ENCODE measurements at regions not wholly inside any gene's neighbourhood (a gene's known extent, or its start where the extent isn't known, plus 50 kb on each side); places are given as distances from the start of the nearest gene placed in this dataset.

GRCh38 chr11:116485425-116485824 lies 287.4 kb downstream of the BUD13 start:
- in situ Hi-C loops (cut with MboI; ENCODE audit: low sequenced_read_pairs) = no loop called here

GRCh38 chr11:116482716-116483115 lies 290.1 kb downstream of the BUD13 start:
- in situ Hi-C loops (cut with MboI; ENCODE audit: low sequenced_read_pairs) = no loop called here

GRCh38 chr11:116481126-116481675 lies 291.6 kb downstream of the BUD13 start:
- in situ Hi-C loops (cut with MboI; ENCODE audit: low sequenced_read_pairs) = no loop called here

GRCh38 chr11:116478669-116479668 lies 293.8 kb downstream of the BUD13 start:
- in situ Hi-C loops (cut with MboI; ENCODE audit: low sequenced_read_pairs) = no loop called here

- in situ Hi-C loops (cut with MboI; ENCODE audit: low sequenced_read_pairs) = no loop called here
These were observed 294.6 kb downstream of the BUD13 start for GRCh38 chr11:116478205-116478604.

GRCh38 chr11:116473790-116474346 lies 298.9 kb downstream of the BUD13 start:
- in situ Hi-C loops (cut with MboI; ENCODE audit: low sequenced_read_pairs) = no loop called here

GRCh38 chr11:116473206-116473769 lies 299.5 kb downstream of the BUD13 start:
- in situ Hi-C loops (cut with MboI; ENCODE audit: low sequenced_read_pairs) = no loop called here

- in situ Hi-C loops (cut with MboI; ENCODE audit: low sequenced_read_pairs) = no loop called here
These were observed 300.1 kb downstream of the BUD13 start for GRCh38 chr11:116472651-116473050.

- in situ Hi-C loops (cut with MboI; ENCODE audit: low sequenced_read_pairs) = no loop called here
These were observed 301.1 kb downstream of the BUD13 start for GRCh38 chr11:116471608-116472256.

- in situ Hi-C loops (cut with MboI; ENCODE audit: low sequenced_read_pairs) = no loop called here
These were observed 304.1 kb downstream of the BUD13 start for GRCh38 chr11:116468699-116469098.

- in situ Hi-C loops (cut with MboI; ENCODE audit: low sequenced_read_pairs) = no loop called here
These were observed 305.0 kb downstream of the BUD13 start for GRCh38 chr11:116467823-116468222.

GRCh38 chr11:116466801-116467200 lies 306.0 kb downstream of the BUD13 start:
- in situ Hi-C loops (cut with MboI; ENCODE audit: low sequenced_read_pairs) = no loop called here

- in situ Hi-C loops (cut with MboI; ENCODE audit: low sequenced_read_pairs) = no loop called here
These were observed 306.6 kb downstream of the BUD13 start for GRCh38 chr11:116466191-116466590.

GRCh38 chr11:116465056-116465455 lies 307.7 kb downstream of the BUD13 start:
- in situ Hi-C loops (cut with MboI; ENCODE audit: low sequenced_read_pairs) = no loop called here

GRCh38 chr11:116461789-116462188 lies 311.0 kb downstream of the BUD13 start:
- in situ Hi-C loops (cut with MboI; ENCODE audit: low sequenced_read_pairs) = no loop called here

GRCh38 chr11:116460156-116460920 lies 312.4 kb downstream of the BUD13 start:
- in situ Hi-C loops (cut with MboI; ENCODE audit: low sequenced_read_pairs) = no loop called here

- in situ Hi-C loops (cut with MboI; ENCODE audit: low sequenced_read_pairs) = no loop called here
These were observed 313.4 kb downstream of the BUD13 start for GRCh38 chr11:116459185-116460045.

GRCh38 chr11:116458546-116458945 lies 314.2 kb downstream of the BUD13 start:
- in situ Hi-C loops (cut with MboI; ENCODE audit: low sequenced_read_pairs) = no loop called here

- in situ Hi-C loops (cut with MboI; ENCODE audit: low sequenced_read_pairs) = no loop called here
These were observed 315.3 kb downstream of the BUD13 start for GRCh38 chr11:116457336-116458007.

Measured in HL-60/S4 (cell line).